ENCODE measurements at regions not wholly inside any gene's neighbourhood (a gene's known extent, or its start where the extent isn't known, plus 50 kb on each side); places are given as distances from the start of the nearest gene placed in this dataset.

DNA sequence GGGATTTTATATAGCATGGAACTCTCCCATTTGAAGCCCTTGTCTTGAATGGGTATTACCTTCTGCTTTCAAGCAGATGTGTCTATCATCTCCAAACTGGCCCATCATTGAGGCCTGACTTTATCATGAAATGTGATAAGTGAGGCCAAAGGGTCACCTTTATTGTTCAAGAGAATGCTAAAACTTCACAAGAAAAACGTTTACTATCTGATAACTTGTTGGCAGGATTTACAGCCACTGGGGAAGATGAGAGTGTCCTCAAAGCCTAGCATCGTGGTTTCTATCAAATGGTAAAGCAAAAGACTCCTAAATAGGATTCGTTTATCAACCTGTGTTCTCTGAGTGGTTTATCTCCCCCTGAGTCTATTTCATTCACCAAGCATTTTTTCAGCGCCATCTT lies 62.0 kb upstream of the CLMN start:
- Histone ChIP-seq H3K4me3 (ENCODE audit: low read length) (no peak overlapping the region), H3K79me2 (ENCODE audit: control insufficient read depth, low read length) (no peaks in the 10 kb centered on the region), H3K4me1 (ENCODE audit: control insufficient read depth, low read length) (no peaks in the 10 kb centered on the region), H3K27me3 (ENCODE audit: control insufficient read depth, low read length) (no peaks in the 10 kb centered on the region), H3F3A (ENCODE audit: control insufficient read depth, insufficient read depth) (no peaks in the 10 kb centered on the region), H3K36me3 (ENCODE audit: control insufficient read depth, low read length) (no peaks in the 10 kb centered on the region), H3K9me2 (replicated peaks; ENCODE audit: control insufficient read depth, low read length) (no peaks in the 10 kb centered on the region), H4K20me1 (ENCODE audit: control insufficient read depth, insufficient read depth, low read depth, low read length) (no peaks in the 10 kb centered on the region), H3K27ac (ENCODE audit: low read depth, low read length) (no peak overlapping the region), H3K4me2 (ENCODE audit: low read length) (no peak overlapping the region), H3K9me3 (ENCODE audit: control insufficient read depth, insufficient read depth, low read length) (no peaks in the 10 kb centered on the region)
- TF ChIP-seq EZH2phosphoT487 (IDR thresholded peaks at IDR 0.05; ENCODE audit: borderline replicate concordance, low read length) = no peak
- TF ChIP-seq, protein P1, sequence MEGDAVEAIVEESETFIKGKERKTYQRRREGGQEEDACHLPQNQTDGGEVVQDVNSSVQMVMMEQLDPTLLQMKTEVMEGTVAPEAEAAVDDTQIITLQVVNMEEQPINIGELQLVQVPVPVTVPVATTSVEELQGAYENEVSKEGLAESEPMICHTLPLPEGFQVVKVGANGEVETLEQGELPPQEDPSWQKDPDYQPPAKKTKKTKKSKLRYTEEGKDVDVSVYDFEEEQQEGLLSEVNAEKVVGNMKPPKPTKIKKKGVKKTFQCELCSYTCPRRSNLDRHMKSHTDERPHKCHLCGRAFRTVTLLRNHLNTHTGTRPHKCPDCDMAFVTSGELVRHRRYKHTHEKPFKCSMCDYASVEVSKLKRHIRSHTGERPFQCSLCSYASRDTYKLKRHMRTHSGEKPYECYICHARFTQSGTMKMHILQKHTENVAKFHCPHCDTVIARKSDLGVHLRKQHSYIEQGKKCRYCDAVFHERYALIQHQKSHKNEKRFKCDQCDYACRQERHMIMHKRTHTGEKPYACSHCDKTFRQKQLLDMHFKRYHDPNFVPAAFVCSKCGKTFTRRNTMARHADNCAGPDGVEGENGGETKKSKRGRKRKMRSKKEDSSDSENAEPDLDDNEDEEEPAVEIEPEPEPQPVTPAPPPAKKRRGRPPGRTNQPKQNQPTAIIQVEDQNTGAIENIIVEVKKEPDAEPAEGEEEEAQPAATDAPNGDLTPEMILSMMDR (IDR thresholded peaks at IDR 0.05; ENCODE audit: low read depth, low read length, poor library complexity, severe bottlenecking) = no peak

DNA sequence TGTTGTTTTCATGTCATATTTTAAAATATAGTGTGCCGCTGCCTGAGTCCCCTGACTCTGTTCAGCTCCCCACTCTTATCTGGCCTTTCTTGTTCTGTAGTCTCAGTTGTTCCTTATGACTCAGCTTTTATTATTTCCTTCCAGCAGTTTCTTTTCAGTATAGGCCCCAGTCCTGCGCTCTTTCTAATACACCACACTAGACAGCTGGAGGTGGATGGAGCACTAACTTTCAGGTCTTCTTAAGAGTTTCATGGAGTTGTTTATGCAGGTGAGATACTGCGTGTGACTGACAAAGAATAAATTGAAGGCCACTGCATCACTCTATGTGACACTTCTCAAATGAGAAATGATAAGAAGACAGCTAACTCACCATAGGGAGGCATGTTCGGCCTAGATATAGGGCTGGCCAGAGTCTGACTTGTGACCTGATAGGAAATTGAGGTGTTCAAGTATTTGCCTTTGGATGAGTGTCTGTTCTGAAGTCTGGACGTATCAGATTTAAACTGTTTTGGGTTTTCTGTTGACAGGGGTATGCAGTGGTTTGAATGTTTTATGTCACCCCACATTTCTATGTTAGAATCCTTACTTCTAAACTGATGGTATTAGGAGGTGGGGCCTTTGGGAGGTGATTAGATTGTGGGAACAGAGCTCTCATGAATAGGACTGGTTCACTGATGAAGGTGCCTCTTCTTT lies 60.8 kb upstream of the CLMN start:
- H3K9me3 ChIP-seq (ENCODE audit: control insufficient read depth, insufficient read depth, low read length) = no peaks in the 10 kb centered on the region

DNA sequence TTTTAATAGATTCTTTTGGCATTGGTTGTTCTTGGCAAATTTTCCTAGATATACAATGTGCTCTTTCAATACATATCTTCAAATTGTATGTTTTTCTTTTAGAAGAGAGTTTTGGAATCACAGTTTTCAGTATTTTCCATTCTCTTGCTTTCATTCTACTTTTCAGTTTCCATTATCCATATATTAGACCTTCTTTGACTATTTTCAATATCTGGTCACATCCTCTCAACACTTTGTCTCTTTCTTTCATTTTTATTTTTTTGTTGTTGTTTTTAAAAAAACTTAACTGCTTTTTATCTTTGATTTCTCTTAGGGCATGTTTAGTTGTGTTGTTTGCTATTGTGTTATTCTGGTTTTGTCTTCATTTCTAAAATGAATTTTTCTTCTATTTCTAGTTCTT lies 59.9 kb upstream of the CLMN start:
- TF ChIP-seq, protein P1 (IDR thresholded peaks at IDR 0.05; ENCODE audit: low read depth, low read length, poor library complexity, severe bottlenecking) = no peak
- no peak for TF ChIP-seq EZH2phosphoT487 (IDR thresholded peaks at IDR 0.05; ENCODE audit: borderline replicate concordance, low read length)
- H3K36me3 ChIP-seq (ENCODE audit: control insufficient read depth, low read length) = no peaks in the 10 kb centered on the region
- no peaks in the 10 kb centered on the region for H3F3A ChIP-seq (ENCODE audit: control insufficient read depth, insufficient read depth)
- H3K4me1 ChIP-seq (ENCODE audit: control insufficient read depth, low read length) = no peaks in the 10 kb centered on the region
- H3K27me3 ChIP-seq (ENCODE audit: control insufficient read depth, low read length) = peaks cover 7% of the 10 kb centered on the region
- no peak overlapping the region for H3K4me3 ChIP-seq (ENCODE audit: low read length)
- H3K9me2 ChIP-seq (replicated peaks; ENCODE audit: control insufficient read depth, low read length) = no peaks in the 10 kb centered on the region
- no peak overlapping the region for H3K4me2 ChIP-seq (ENCODE audit: low read length)
- H3K9me3 ChIP-seq (ENCODE audit: control insufficient read depth, insufficient read depth, low read length) = no peaks in the 10 kb centered on the region
- no peak overlapping the region for H3K27ac ChIP-seq (ENCODE audit: low read depth, low read length)
- H3K79me2 ChIP-seq (ENCODE audit: control insufficient read depth, low read length) = no peaks in the 10 kb centered on the region
- H4K20me1 ChIP-seq (ENCODE audit: control insufficient read depth, insufficient read depth, low read depth, low read length) = no peaks in the 10 kb centered on the region

More for the DNA sequence above, 60.8 kb upstream of the CLMN start:
- H3F3A ChIP-seq (ENCODE audit: control insufficient read depth, insufficient read depth) = no peaks in the 10 kb centered on the region
- no peak overlapping the region for H3K4me2 ChIP-seq (ENCODE audit: low read length)
- H3K4me1 ChIP-seq (ENCODE audit: control insufficient read depth, low read length) = no peaks in the 10 kb centered on the region
- no peaks in the 10 kb centered on the region for H3K36me3 ChIP-seq (ENCODE audit: control insufficient read depth, low read length)
- H3K27ac ChIP-seq (ENCODE audit: low read depth, low read length) = no peak overlapping the region
- no peaks in the 10 kb centered on the region for H3K9me2 ChIP-seq (replicated peaks; ENCODE audit: control insufficient read depth, low read length)
- TF ChIP-seq EZH2phosphoT487 (IDR thresholded peaks at IDR 0.05; ENCODE audit: borderline replicate concordance, low read length) = no peak
- TF ChIP-seq, protein P1 (IDR thresholded peaks at IDR 0.05; ENCODE audit: low read depth, low read length, poor library complexity, severe bottlenecking) = no peak
- no peaks in the 10 kb centered on the region for H3K79me2 ChIP-seq (ENCODE audit: control insufficient read depth, low read length)
- H4K20me1 ChIP-seq (ENCODE audit: control insufficient read depth, insufficient read depth, low read depth, low read length) = no peaks in the 10 kb centered on the region
- peaks cover 3% of the 10 kb centered on the region for H3K27me3 ChIP-seq (ENCODE audit: control insufficient read depth, low read length)
- no peak overlapping the region for H3K4me3 ChIP-seq (ENCODE audit: low read length)
